ENCODE measurements at regions not wholly inside any gene's neighbourhood (a gene's known extent, or its start where the extent isn't known, plus 50 kb on each side); places are given as distances from the start of the nearest gene placed in this dataset.

- TF ChIP-seq POLR2AphosphoS5 (IDR thresholded peaks at IDR 0.05; ENCODE audit: low read depth, low read length): no peak
- TF ChIP-seq SIN3A (IDR thresholded peaks at IDR 0.05; ENCODE audit: borderline replicate concordance, insufficient read depth, low read length): no peak
These were observed 243.3 kb downstream of the ZNF621 start for GRCh38 chr3:40768046-40768445.

Data from PFSK-1 (cell line).